ENCODE measurements at regions not wholly inside any gene's neighbourhood (a gene's known extent, or its start where the extent isn't known, plus 50 kb on each side); places are given as distances from the start of the nearest gene placed in this dataset.
"Not testable (repeated sequence)": the region's sequence is repeated elsewhere in the genome, so short reads cannot be mapped to it uniquely, and the experiment has no call there.

DNA sequence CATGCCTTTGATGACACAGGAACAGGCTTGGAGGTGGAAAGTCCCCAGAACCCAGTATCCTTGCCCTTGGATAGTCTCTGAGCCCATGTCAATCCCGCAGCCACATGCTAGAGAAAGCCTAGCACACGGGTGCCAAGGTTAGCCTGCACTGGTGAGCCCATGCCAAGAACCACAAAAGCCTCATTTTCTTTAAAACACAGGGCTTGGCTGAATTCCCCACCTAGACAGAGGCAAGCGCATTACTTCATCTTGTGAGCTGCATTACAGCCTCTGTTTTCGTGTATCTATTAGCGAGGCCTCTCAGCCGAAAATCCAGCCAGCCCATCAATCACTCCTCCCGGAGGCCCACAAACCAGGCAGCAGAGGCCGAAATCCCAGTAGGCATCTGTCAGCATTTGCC is 314.9 kb upstream of the AUTS2 start:
- no peak overlapping the region for H3K4me3 Mint-ChIP-seq
- H3K27me3 Mint-ChIP-seq = peaks cover 10% of the 10 kb centered on the region
- no peaks in the 10 kb centered on the region for H3K36me3 Mint-ChIP-seq
- no peak for ATAC-seq
- peaks cover 16% of the 10 kb centered on the region for H3K9me3 Mint-ChIP-seq
- no peak overlapping the region for H3K27ac Mint-ChIP-seq
- no peaks in the 10 kb centered on the region for H3K4me1 Mint-ChIP-seq

DNA sequence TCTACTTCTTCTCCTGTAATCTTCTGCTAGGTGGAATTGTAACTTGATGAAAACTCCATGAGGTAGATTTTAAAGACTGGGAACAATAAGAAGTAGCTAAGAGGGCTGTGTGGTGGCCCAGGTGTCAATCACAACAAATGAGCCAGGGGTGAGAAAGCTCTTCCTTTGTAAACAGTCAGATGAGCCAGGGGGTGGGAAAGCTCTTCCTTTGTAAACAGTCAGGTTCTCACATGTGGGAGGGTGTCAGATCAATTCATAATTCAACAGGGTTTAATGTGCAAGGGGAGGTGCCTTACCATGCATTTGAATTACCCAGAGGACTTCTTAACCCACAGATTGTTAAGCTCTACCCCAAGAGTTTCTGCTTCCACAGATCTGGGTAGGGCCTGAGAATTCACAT is 312.4 kb upstream of the AUTS2 start:
- H3K4me3 Mint-ChIP-seq = no peak overlapping the region
- H3K27ac Mint-ChIP-seq = no peak overlapping the region
- peaks cover 10% of the 10 kb centered on the region for H3K27me3 Mint-ChIP-seq
- no peaks in the 10 kb centered on the region for H3K36me3 Mint-ChIP-seq
- peaks cover 11% of the 10 kb centered on the region for H3K9me3 Mint-ChIP-seq
- H3K4me1 Mint-ChIP-seq = no peaks in the 10 kb centered on the region
- no peak for ATAC-seq

GRCh38 chr7:69295977-69296376 is 302.3 kb upstream of the AUTS2 start:
- H3K4me1 Mint-ChIP-seq = no peaks in the 10 kb centered on the region
- no peaks in the 10 kb centered on the region for H3K36me3 Mint-ChIP-seq
- no peaks in the 10 kb centered on the region for H3K27me3 Mint-ChIP-seq
- no peak overlapping the region for H3K4me3 Mint-ChIP-seq
- no peak overlapping the region for H3K27ac Mint-ChIP-seq
- ATAC-seq = peak; percentile 34
- peaks cover 2% of the 10 kb centered on the region for H3K9me3 Mint-ChIP-seq

DNA sequence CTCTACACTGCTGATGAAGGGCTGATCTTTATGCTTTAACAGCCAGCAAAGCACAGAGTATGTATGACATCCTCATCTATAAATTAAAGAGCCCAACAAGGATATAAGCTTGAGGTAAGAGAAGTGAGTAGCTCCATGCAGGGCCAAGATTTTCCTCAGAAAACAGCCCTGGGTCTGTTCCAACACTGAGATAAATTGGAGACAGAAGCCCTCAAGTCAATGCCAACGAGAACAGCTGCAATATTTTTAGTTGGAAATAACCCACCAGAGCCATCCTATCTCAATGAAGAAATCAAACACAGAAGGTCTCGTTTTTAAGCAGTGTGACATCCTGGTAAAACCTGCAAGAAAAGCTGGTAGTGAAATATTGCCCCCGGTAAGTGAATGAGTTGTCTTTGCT is 297.0 kb upstream of the AUTS2 start:
- no peak for ATAC-seq
- H3K36me3 Mint-ChIP-seq = no peaks in the 10 kb centered on the region
- no peak overlapping the region for H3K27ac Mint-ChIP-seq
- H3K9me3 Mint-ChIP-seq = peaks cover 5% of the 10 kb centered on the region
- no peak overlapping the region for H3K4me3 Mint-ChIP-seq
- no peaks in the 10 kb centered on the region for H3K4me1 Mint-ChIP-seq
- H3K27me3 Mint-ChIP-seq = no peaks in the 10 kb centered on the region

- H3K36me3 Mint-ChIP-seq = no peaks in the 10 kb centered on the region
- H3K9me3 Mint-ChIP-seq = peaks cover 5% of the 10 kb centered on the region
- H3K4me1 Mint-ChIP-seq = no peaks in the 10 kb centered on the region
- H3K27ac Mint-ChIP-seq = no peak overlapping the region
- H3K27me3 Mint-ChIP-seq = no peaks in the 10 kb centered on the region
- H3K4me3 Mint-ChIP-seq = no peak overlapping the region
- ATAC-seq = no peak
Observed at GRCh38 chr7:69309601-69310000, 288.7 kb upstream of the AUTS2 start.

- Mint-ChIP-seq H3K4me1 (peaks cover 12% of the 10 kb centered on the region), H3K27me3 (no peaks in the 10 kb centered on the region), H3K27ac (no peak overlapping the region), H3K9me3 (peaks cover 2% of the 10 kb centered on the region), H3K4me3 (no peak overlapping the region), H3K36me3 (no peaks in the 10 kb centered on the region)
- ATAC-seq = no peak
Observed at GRCh38 chr7:69311489-69311888, 286.8 kb upstream of the AUTS2 start.

- not testable (repeated sequence) for H3K36me3 Mint-ChIP-seq, ATAC-seq, H3K4me3 Mint-ChIP-seq, H3K9me3 Mint-ChIP-seq, H3K27me3 Mint-ChIP-seq, H3K27ac Mint-ChIP-seq
- peaks cover 16% of the 10 kb centered on the region for H3K4me1 Mint-ChIP-seq
Observed at GRCh38 chr7:69313852-69314251, 284.4 kb upstream of the AUTS2 start.

GRCh38 chr7:69318794-69319193 is 279.5 kb upstream of the AUTS2 start:
- ATAC-seq = no peak
- peaks cover 2% of the 10 kb centered on the region for H3K9me3 Mint-ChIP-seq
- peaks cover 16% of the 10 kb centered on the region for H3K4me1 Mint-ChIP-seq
- no peaks in the 10 kb centered on the region for H3K27me3 Mint-ChIP-seq
- H3K27ac Mint-ChIP-seq = no peak overlapping the region
- H3K36me3 Mint-ChIP-seq = no peaks in the 10 kb centered on the region
- H3K4me3 Mint-ChIP-seq = no peak overlapping the region

- Mint-ChIP-seq H3K4me1 (no peaks in the 10 kb centered on the region), H3K27ac (no peak overlapping the region), H3K27me3 (no peaks in the 10 kb centered on the region), H3K9me3 (peaks cover 14% of the 10 kb centered on the region), H3K4me3 (no peak overlapping the region), H3K36me3 (no peaks in the 10 kb centered on the region)
- ATAC-seq = no peak
Observed at GRCh38 chr7:69328516-69328915, 269.8 kb upstream of the AUTS2 start.

DNA sequence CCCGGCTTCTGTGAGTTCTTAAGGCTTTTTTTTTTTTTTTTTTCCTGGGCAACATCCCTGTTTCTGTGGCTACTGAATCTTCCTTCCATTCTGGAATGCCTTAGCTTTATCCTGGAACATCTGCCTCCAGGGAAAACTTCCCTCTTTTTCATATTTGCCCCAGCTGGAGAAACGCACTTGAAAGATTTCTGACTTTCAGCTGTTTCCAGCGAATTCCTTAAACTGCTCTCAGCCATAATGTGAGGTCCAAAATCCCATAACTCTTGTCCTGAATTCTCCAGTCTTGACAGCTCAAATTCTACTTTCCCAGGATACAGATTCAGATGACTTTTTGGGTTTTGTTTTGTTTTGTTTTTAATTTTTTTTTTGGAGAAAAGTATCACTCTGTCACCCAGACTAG is 263.6 kb upstream of the AUTS2 start:
- Mint-ChIP-seq H3K27ac (no peak overlapping the region), H3K36me3 (no peaks in the 10 kb centered on the region), H3K4me3 (no peak overlapping the region), H3K4me1 (no peaks in the 10 kb centered on the region), H3K27me3 (no peaks in the 10 kb centered on the region), H3K9me3 (peaks cover 16% of the 10 kb centered on the region)
- no peak for ATAC-seq

- Mint-ChIP-seq H3K4me1 (no peaks in the 10 kb centered on the region), H3K4me3 (no peak overlapping the region), H3K27ac (no peak overlapping the region), H3K36me3 (no peaks in the 10 kb centered on the region), H3K9me3 (peaks cover 11% of the 10 kb centered on the region), H3K27me3 (no peaks in the 10 kb centered on the region)
- ATAC-seq = no peak
Observed at GRCh38 chr7:69335331-69335730, 262.9 kb upstream of the AUTS2 start.

DNA sequence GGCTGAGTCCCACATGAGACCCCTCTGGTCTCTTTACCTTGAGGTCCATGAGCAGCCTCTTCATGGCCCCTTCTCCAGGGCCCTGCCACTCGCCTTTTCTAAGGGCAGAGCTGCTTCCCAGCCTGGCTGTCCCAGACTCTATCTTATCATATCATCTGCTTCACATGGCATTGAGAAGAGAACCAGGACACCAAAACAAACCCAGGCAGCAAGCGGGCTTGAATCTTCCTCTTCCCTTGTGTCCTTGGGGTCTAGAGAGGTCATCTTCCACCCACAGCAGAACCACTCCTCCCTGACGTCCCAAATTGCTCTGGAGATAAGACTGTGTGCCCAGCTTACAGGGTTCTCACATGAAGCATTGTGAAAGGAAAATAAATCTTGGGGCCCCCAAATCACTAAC is 261.3 kb upstream of the AUTS2 start:
- no peak overlapping the region for H3K27ac Mint-ChIP-seq
- no peaks in the 10 kb centered on the region for H3K4me1 Mint-ChIP-seq
- no peaks in the 10 kb centered on the region for H3K27me3 Mint-ChIP-seq
- H3K36me3 Mint-ChIP-seq = no peaks in the 10 kb centered on the region
- H3K4me3 Mint-ChIP-seq = no peak overlapping the region
- no peak for ATAC-seq
- H3K9me3 Mint-ChIP-seq = peaks cover 2% of the 10 kb centered on the region

- no peak for ATAC-seq
- Mint-ChIP-seq H3K27ac (no peak overlapping the region), H3K9me3 (peaks cover 2% of the 10 kb centered on the region), H3K27me3 (no peaks in the 10 kb centered on the region), H3K4me3 (no peak overlapping the region), H3K36me3 (no peaks in the 10 kb centered on the region), H3K4me1 (no peaks in the 10 kb centered on the region)
Observed at GRCh38 chr7:69338144-69338543, 260.1 kb upstream of the AUTS2 start.

GRCh38 chr7:69341288-69341687 is 257.0 kb upstream of the AUTS2 start:
- H3K27me3 Mint-ChIP-seq = no peaks in the 10 kb centered on the region
- H3K27ac Mint-ChIP-seq = no peak overlapping the region
- H3K36me3 Mint-ChIP-seq = no peaks in the 10 kb centered on the region
- no peaks in the 10 kb centered on the region for H3K4me1 Mint-ChIP-seq
- peaks cover 6% of the 10 kb centered on the region for H3K9me3 Mint-ChIP-seq
- ATAC-seq = no peak
- no peak overlapping the region for H3K4me3 Mint-ChIP-seq

GRCh38 chr7:69342154-69342884 is 256.0 kb upstream of the AUTS2 start:
- no peak overlapping the region for H3K4me3 Mint-ChIP-seq
- no peaks in the 10 kb centered on the region for H3K27me3 Mint-ChIP-seq
- ATAC-seq = no peak
- no peaks in the 10 kb centered on the region for H3K36me3 Mint-ChIP-seq
- H3K9me3 Mint-ChIP-seq = peaks cover 6% of the 10 kb centered on the region
- H3K4me1 Mint-ChIP-seq = no peaks in the 10 kb centered on the region
- H3K27ac Mint-ChIP-seq = no peak overlapping the region

DNA sequence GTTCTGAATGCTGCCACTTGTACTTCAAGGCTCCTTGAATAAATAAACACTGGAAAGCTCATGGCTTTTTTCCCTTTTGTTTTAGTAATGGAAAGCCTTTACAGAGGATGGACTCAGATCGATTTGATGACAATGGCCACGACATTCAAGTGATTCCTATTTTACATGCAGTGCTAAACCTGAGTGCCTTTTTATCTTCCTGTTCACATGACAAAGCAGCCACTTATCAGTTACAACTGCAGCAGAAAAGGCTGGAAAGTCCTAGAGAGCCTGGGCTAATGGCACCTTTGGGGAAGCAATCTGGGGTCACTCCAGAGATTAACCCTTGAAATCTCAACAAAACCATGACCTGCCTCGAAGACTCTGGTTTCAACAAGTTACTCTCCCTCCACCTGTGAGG is 249.0 kb upstream of the AUTS2 start:
- H3K36me3 Mint-ChIP-seq = no peaks in the 10 kb centered on the region
- ATAC-seq = no peak

More for the DNA sequence above, 249.0 kb upstream of the AUTS2 start:
- Mint-ChIP-seq H3K27ac (no peak overlapping the region), H3K27me3 (peaks cover 10% of the 10 kb centered on the region), H3K9me3 (peaks cover 9% of the 10 kb centered on the region), H3K4me1 (no peaks in the 10 kb centered on the region), H3K4me3 (no peak overlapping the region)

All from stimulated activated memory B cell treated with anti-CD40 and anti-IgM and Interleukin-4, amounts not matched to agents 10 μg/mL and 1 μg/mL and 100 μg/mL, for 72 hours (primary cell).